GM12878 (cell line): ENCODE measurements at regions not wholly inside any gene's neighbourhood (a gene's known extent, or its start where the extent isn't known, plus 50 kb on each side); places are given as distances from the start of the nearest gene placed in this dataset.

ENCODE experiments used
- ATAC-seq: fragments of 200-7000 bp; cut with Tn5 transposase; 3 replicates; pipeline ENCODE4 v1.9.1; 2020; ENCODE audit warnings: mild to moderate bottlenecking, moderate library complexity
- BruUV-seq: library from RNA; stranded (reverse); fragments of 400-500 nt; replicated peaks from 2 replicates; lab custom pipeline; 2021; lab: Mats Ljungman, UMichigan
- CTCF ChIA-PET: fragments of 300-600 bp; sonication (Branson Sonifier 250); formaldehyde crosslinking; extraction: SDS; loops from one replicate; lab custom pipeline; 2021; ENCODE audit warnings: inconsistent platforms; lab: Yijun Ruan, JAX
- POLR2A ChIA-PET: fragments of 350-600 bp; formaldehyde crosslinking; extraction: SDS; loops from one replicate; lab custom pipeline; 2021; ENCODE audit warnings: inconsistent platforms; lab: Charles Lee
- RAD21 ChIA-PET: fragments of 300-600 bp; sonication (Branson Sonifier 250); formaldehyde crosslinking; loops from one replicate; lab custom pipeline; 2023; ENCODE audit warnings: antibody characterized with exemption; ENCODE audit not compliant: unreplicated experiment; lab: Charles Lee
- SMC1A ChIA-PET: fragments of 300-600 bp; sonication (Branson Sonifier 250); formaldehyde crosslinking; loops from one replicate; lab custom pipeline; 2023; ENCODE audit not compliant: unreplicated experiment, uncharacterized antibody; lab: Charles Lee
- DNase-seq: peaks from one replicate; pipeline ENCODE4 v3.0.0-alpha.2; 2011; ENCODE audit warnings: low read depth, low spot score
- FAIRE-seq: peaks from 3 replicates; lab custom pipeline; 2011; peaks lifted over from hg19 to GRCh38; lab: Jason Lieb, UNC
- H2AFZ ChIP-seq: 2 replicates; pipeline ENCODE4 v1.6.0; 2011; ENCODE audit warnings: low read depth, low read length, control low read depth; ENCODE audit not compliant: control insufficient read depth
- H3K27ac ChIP-seq: 2 replicates; pipeline ENCODE4 v1.5.1; 2011; ENCODE audit warnings: control low read depth; ENCODE audit not compliant: control insufficient read depth, insufficient read depth
- H3K27me3 ChIP-seq, 2 experiments: replicated peaks in 1 of 2; 2 replicates each; pipeline versions ENCODE4 v1.6.0 to v1.6.1; 2011; ENCODE audit warnings: low read length in 1 of 2; ENCODE audit not compliant: control insufficient read depth in 2 of 2, insufficient read depth in 2 of 2
- H3K36me3 ChIP-seq, 2 experiments: 2 replicates each; pipeline ENCODE4 v1.5.1; 2011; ENCODE audit warnings: low read length in 1 of 2; ENCODE audit not compliant: control insufficient read depth in 2 of 2, insufficient read depth in 2 of 2
- H3K4me1 ChIP-seq: 2 replicates; pipeline ENCODE4 v1.6.1; 2011; ENCODE audit warnings: mild to moderate bottlenecking, low read length, moderate library complexity, mixed read lengths; ENCODE audit not compliant: control insufficient read depth, insufficient read depth
- H3K4me2 ChIP-seq: 2 replicates; pipeline ENCODE4 v1.6.0; 2011; ENCODE audit warnings: control low read depth; ENCODE audit not compliant: control insufficient read depth, insufficient read depth
- H3K4me3 ChIP-seq: fragments of 200-600 bp; sonication (generic); 2 replicates; pipeline ENCODE4 v1.5.1; 2016
- H3K79me2 ChIP-seq: 2 replicates; pipeline ENCODE4 v1.6.0; 2011; ENCODE audit warnings: low read length; ENCODE audit not compliant: control insufficient read depth, insufficient read depth
- H3K9ac ChIP-seq: 2 replicates; pipeline ENCODE4 v1.8.0; 2011; ENCODE audit warnings: low read length, control low read depth, mixed read lengths; ENCODE audit not compliant: control insufficient read depth, insufficient read depth
- H3K9me3 ChIP-seq: replicated peaks from 3 replicates; pipeline ENCODE4 v1.5.1; 2011; ENCODE audit warnings: mild to moderate bottlenecking, low read length; ENCODE audit not compliant: control insufficient read depth, insufficient read depth
- H4K20me1 ChIP-seq: 2 replicates; pipeline ENCODE4 v1.6.0; 2011; ENCODE audit not compliant: control insufficient read depth, insufficient read depth
- ATF7 ChIP-seq: fragments of 450-650 bp; IDR thresholded peaks from 2 replicates; pipeline ENCODE4 v1.6.1; 2016; ENCODE audit warnings: low read depth, mild to moderate bottlenecking
- CBX3 ChIP-seq: fragments of 200-600 bp; sonication (generic); IDR thresholded peaks from 2 replicates; pipeline ENCODE4 v1.6.1; 2016; ENCODE audit warnings: low read depth, borderline replicate concordance
- CBX5 ChIP-seq: sonication (generic); IDR thresholded peaks from 2 replicates; pipeline ENCODE4 v1.6.1; 2016; ENCODE audit warnings: low read depth, moderate library complexity, mild to moderate bottlenecking, inconsistent platforms
- CREB1 ChIP-seq: IDR thresholded peaks from 2 replicates; pipeline ENCODE4 v1.6.1; 2012; ENCODE audit warnings: low read depth, mild to moderate bottlenecking, inconsistent platforms
- E2F8 ChIP-seq: fragments of 450-650 bp; IDR thresholded peaks from 2 replicates; pipeline ENCODE4 v1.6.1; 2018; ENCODE audit warnings: mild to moderate bottlenecking, low read depth, moderate library complexity; ENCODE audit not compliant: partially characterized antibody
- EGR1 ChIP-seq, 2 experiments: IDR thresholded peaks; 1 replicate in 1 of 2; 2 replicates in 1 of 2; pipeline ENCODE4 v1.6.1; 2011 to 2012; ENCODE audit warnings: low read depth in 2 of 2, low read length in 2 of 2, borderline replicate concordance in 1 of 2, mild to moderate bottlenecking in 1 of 2, moderate library complexity in 1 of 2
- FOXM1 ChIP-seq: IDR thresholded peaks from 2 replicates; pipeline ENCODE4 v1.6.1; 2012; ENCODE audit warnings: low read depth, mild to moderate bottlenecking, inconsistent platforms, low read length, moderate library complexity
- GABPA ChIP-seq: IDR thresholded peaks from 2 replicates; pipeline ENCODE4 v1.6.1; 2014; ENCODE audit warnings: antibody characterized with exemption, low read depth, mild to moderate bottlenecking, inconsistent platforms
- HCFC1 ChIP-seq: fragments of 150-350 bp; IDR thresholded peaks from 2 replicates; pipeline ENCODE4 v1.6.1; 2014; ENCODE audit warnings: low read length
- MYB ChIP-seq: fragments of 150-350 bp; IDR thresholded peaks from 2 replicates; pipeline ENCODE4 v1.6.1; 2014; ENCODE audit warnings: mild to moderate bottlenecking, low read depth, low read length, borderline replicate concordance
- MYC ChIP-seq: IDR thresholded peaks from 2 replicates; pipeline ENCODE4 v1.6.1; 2011; ENCODE audit warnings: mild to moderate bottlenecking, low read length, moderate library complexity, inconsistent platforms; ENCODE audit not compliant: insufficient read depth, insufficient replicate concordance, insufficient read length, severe bottlenecking
- NFIC ChIP-seq: IDR thresholded peaks from 2 replicates; pipeline ENCODE4 v1.6.1; 2012; ENCODE audit warnings: low read depth, mild to moderate bottlenecking, inconsistent platforms, low read length, moderate library complexity
- RAD21 ChIP-seq: IDR thresholded peaks from 2 replicates; pipeline ENCODE4 v1.6.1; 2011; ENCODE audit warnings: mild to moderate bottlenecking, low read depth, low read length, moderate library complexity; ENCODE audit not compliant: insufficient read depth
- SMAD1 ChIP-seq: fragments of 450-650 bp; IDR thresholded peaks from 2 replicates; pipeline ENCODE4 v1.6.1; 2018; ENCODE audit warnings: mild to moderate bottlenecking, low read depth; ENCODE audit not compliant: partially characterized antibody
- SMAD5 ChIP-seq: IDR thresholded peaks from 2 replicates; pipeline ENCODE4 v1.6.1; 2016; ENCODE audit warnings: antibody characterized with exemption, low read depth
- TCF7 ChIP-seq: IDR thresholded peaks from 2 replicates; pipeline ENCODE4 v1.6.1; 2014; ENCODE audit warnings: antibody characterized with exemption, borderline replicate concordance
- YBX1 ChIP-seq: fragments of 450-650 bp; IDR thresholded peaks from 2 replicates; pipeline ENCODE4 v1.6.1; 2016; ENCODE audit warnings: antibody characterized with exemption
- YY1 ChIP-seq: IDR thresholded peaks from 2 replicates; pipeline ENCODE4 v1.6.1; 2011; ENCODE audit warnings: low read depth, mild to moderate bottlenecking, low read length
- ZZZ3 ChIP-seq: IDR thresholded peaks from 2 replicates; pipeline ENCODE4 v1.6.1; 2011; ENCODE audit warnings: low read depth; ENCODE audit not compliant: control insufficient read depth, insufficient read length
- WGBS: methylation state at CpG from one replicate; pipeline ENCODE4 v1.1.6; 2016; ENCODE audit warnings: low lambda C conversion rate; ENCODE audit not compliant: insufficient replicate concordance, insufficient coverage; ENCODE audit errors: missing lambda C conversion rate; 5-methylcytosine and 5-hydroxymethylcytosine counted together
- in situ Hi-C: fragments of 300-500 bp; cut with MboI; formaldehyde crosslinking; loops from 9 replicates; pipeline ENCODE4 v1.14.3; 2018; ENCODE audit warnings: mixed read lengths
- intact Hi-C: fragments of 100-400 bp; cut with micrococcal nuclease; formaldehyde crosslinking; loops from one replicate; pipeline ENCODE4 v1.14.2; 2022; ENCODE audit not compliant: unreplicated experiment

DNA sequence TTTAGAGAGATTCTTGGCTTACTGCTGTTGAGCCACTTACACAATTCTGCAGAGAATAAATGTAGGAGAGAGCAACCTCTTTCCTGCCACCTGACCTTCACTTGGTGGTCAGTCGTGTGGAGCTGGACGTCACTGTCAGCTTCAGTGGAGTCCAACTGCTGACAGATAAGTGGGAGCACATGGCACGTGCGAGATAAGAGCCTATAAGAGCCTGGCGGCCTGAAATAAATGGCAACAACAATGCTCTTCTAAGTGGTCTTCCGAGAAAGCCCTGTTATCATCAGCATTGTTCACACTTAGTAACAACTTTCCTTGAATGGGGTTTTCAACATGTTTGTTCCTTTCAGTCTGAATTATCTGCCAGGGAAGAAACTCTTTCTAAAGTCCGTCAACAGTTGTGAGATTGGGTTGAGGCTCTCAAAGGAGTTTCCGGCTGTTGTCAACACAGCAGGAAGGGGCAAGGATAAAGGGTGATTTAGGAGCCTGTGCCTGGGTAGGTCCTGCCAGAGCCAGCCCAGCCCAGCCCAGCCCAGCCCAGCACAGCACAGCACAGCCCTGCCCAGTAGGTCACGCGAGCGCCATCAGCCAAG lies 57.2 kb upstream of the RUNX1 start:
- Histone ChIP-seq H3K9ac (no peak overlapping the region), H3K27ac (no peak overlapping the region), H3K4me1 (no peaks in the 10 kb centered on the region), H3K4me3 (no peak overlapping the region), H3K79me2 (no peaks in the 10 kb centered on the region), H3K9me3 (no peaks in the 10 kb centered on the region), H4K20me1 (no peaks in the 10 kb centered on the region), H2AFZ (no peak overlapping the region), H3K4me2 (no peak overlapping the region), H3K27me3 (no peaks in the 10 kb centered on the region; a peak in 1 of 4 replicates), H3K36me3 (no peaks in the 10 kb centered on the region)
- TF ChIP-seq ATF7 (no peak), SMAD5 (no peak), HCFC1 (no peak), E2F8 (no peak), NFIC (no peak), EGR1 (IDR thresholded peaks at IDR 0.05; ENCODE audit: borderline replicate concordance in 1 of 2, low read depth in 2 of 2, low read length in 2 of 2) (no peak), TCF7 (no peak), RAD21 (no peak), MYC (no peak), SMAD1 (no peak), YBX1 (no peak), FOXM1 (no peak), YY1 (no peak), MYB (no peak), ZZZ3 (no peak), CBX5 (no peak), CBX3 (no peak), CREB1 (no peak), GABPA (no peak)
- ChIA-PET POLR2A (interaction anchor here (0.6 kb wide), 1 partner anchor 19 kb away, joined by 3 read pairs; no protein-coding TSS in a partner anchor), SMC1A (no interaction called here), CTCF (no interaction called here), RAD21 (no interaction called here)
- in situ Hi-C loops (no loop called here), intact Hi-C loops (no loop called here)
- FAIRE-seq (no peak), ATAC-seq (no peak), DNase-seq (no peak)
- BruUV-seq = no TSS peak
- WGBS = 40% methylated on average over 11 of the region's 11 CpGs
